ENCODE measurements at regions not wholly inside any gene's neighbourhood (a gene's known extent, or its start where the extent isn't known, plus 50 kb on each side); places are given as distances from the start of the nearest gene placed in this dataset.

DNA sequence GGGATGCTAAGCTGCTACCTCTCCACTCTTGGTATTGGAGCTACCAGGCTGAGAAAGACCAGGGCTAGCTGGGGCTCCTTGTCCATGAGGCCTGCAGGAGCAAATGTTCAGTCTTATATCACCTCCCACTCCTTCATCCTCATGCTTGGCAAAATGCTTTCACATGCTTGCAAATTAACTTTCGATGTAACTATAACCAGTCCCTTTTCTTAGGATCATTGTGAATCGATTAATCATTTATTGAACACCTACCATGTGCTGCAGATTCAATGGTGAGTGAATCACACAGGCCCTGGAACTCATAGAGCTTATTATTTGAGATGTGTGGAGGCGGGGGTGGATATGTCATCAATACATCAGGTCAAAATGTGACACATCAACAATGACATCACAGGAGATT, 138.6 kb downstream of the EMX2 start (continued):
- TF ChIP-seq, protein P1, sequence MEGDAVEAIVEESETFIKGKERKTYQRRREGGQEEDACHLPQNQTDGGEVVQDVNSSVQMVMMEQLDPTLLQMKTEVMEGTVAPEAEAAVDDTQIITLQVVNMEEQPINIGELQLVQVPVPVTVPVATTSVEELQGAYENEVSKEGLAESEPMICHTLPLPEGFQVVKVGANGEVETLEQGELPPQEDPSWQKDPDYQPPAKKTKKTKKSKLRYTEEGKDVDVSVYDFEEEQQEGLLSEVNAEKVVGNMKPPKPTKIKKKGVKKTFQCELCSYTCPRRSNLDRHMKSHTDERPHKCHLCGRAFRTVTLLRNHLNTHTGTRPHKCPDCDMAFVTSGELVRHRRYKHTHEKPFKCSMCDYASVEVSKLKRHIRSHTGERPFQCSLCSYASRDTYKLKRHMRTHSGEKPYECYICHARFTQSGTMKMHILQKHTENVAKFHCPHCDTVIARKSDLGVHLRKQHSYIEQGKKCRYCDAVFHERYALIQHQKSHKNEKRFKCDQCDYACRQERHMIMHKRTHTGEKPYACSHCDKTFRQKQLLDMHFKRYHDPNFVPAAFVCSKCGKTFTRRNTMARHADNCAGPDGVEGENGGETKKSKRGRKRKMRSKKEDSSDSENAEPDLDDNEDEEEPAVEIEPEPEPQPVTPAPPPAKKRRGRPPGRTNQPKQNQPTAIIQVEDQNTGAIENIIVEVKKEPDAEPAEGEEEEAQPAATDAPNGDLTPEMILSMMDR (IDR thresholded peaks at IDR 0.05; ENCODE audit: control extremely low read depth in 1 of 3, insufficient read depth in 1 of 3, low read depth in 1 of 3, low read length in 3 of 3), result no peak
- TF ChIP-seq RXRA (IDR thresholded peaks at IDR 0.05; ENCODE audit: insufficient read depth, low read depth, low read length) (no peak), EGR1 (IDR thresholded peaks at IDR 0.05; ENCODE audit: borderline replicate concordance, low read depth, low read length) (no peak), TCF12 (IDR thresholded peaks at IDR 0.05; ENCODE audit: low read depth, low read length) (no peak), RFX5 (IDR thresholded peaks at IDR 0.05; ENCODE audit: borderline replicate concordance, low read depth, low read length) (no peak), EZH2 (IDR thresholded peaks at IDR 0.05; ENCODE audit: low read depth, low read length, severe bottlenecking) (no peak)
- TF ChIP-seq, protein P2, sequence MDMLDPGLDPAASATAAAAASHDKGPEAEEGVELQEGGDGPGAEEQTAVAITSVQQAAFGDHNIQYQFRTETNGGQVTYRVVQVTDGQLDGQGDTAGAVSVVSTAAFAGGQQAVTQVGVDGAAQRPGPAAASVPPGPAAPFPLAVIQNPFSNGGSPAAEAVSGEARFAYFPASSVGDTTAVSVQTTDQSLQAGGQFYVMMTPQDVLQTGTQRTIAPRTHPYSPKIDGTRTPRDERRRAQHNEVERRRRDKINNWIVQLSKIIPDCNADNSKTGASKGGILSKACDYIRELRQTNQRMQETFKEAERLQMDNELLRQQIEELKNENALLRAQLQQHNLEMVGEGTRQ (IDR thresholded peaks at IDR 0.05; ENCODE audit: low read length), result no peak

All from H1 (cell line).